Choroid plexus epithelial cell (primary cell): ENCODE measurements at regions not wholly inside any gene's neighbourhood (a gene's known extent, or its start where the extent isn't known, plus 50 kb on each side); places are given as distances from the start of the nearest gene placed in this dataset.

Experiments
- DNase-seq: peaks from one replicate; pipeline ENCODE4 v3.0.0-alpha.2; 2010; ENCODE audit warnings: low read depth
- H3K4me3 ChIP-seq: 2 replicates; pipeline ENCODE4 v1.5.1; 2011; ENCODE audit warnings: low read depth, mild to moderate bottlenecking, control low read depth, low read length, moderate library complexity
- CTCF ChIP-seq: conservative IDR thresholded peaks from 2 replicates; pipeline ENCODE4 v1.5.1; 2011; ENCODE audit warnings: low read depth, mild to moderate bottlenecking, control low read depth, inconsistent platforms, low read length, moderate library complexity

GRCh38 chr6:26249707-26249956, 115.4 kb upstream of the BTN3A2 start:
- DNase-seq: no peak
- TF ChIP-seq CTCF: no peak
- peak overlapping the region; percentile 72 for H3K4me3 ChIP-seq

- peak; percentile 83 for DNase-seq
- peak overlapping the region; percentile 72 for H3K4me3 ChIP-seq
- TF ChIP-seq CTCF: peak; percentile 56
Observed at GRCh38 chr6:26249957-26250697, 114.9 kb upstream of the BTN3A2 start.

GRCh38 chr6:26250698-26251044, 114.3 kb upstream of the BTN3A2 start:
- H3K4me3 ChIP-seq: peak overlapping the region; percentile 72
- no peak for TF ChIP-seq CTCF
- peak; percentile 71 for DNase-seq

GRCh38 chr6:26251354-26252076, 113.5 kb upstream of the BTN3A2 start:
- TF ChIP-seq CTCF: no peak
- DNase-seq: peak; percentile 95

GRCh38 chr6:26252077-26252472, 112.9 kb upstream of the BTN3A2 start:
- TF ChIP-seq CTCF: no peak
- DNase-seq: no peak
- H3K4me3 ChIP-seq: peak overlapping the region; percentile 65

More at GRCh38 chr6:26251354-26252076, 113.5 kb upstream of the BTN3A2 start:
- peak overlapping the region; percentile 65 for H3K4me3 ChIP-seq

- no peak overlapping the region for H3K4me3 ChIP-seq
- no peak for TF ChIP-seq CTCF
- DNase-seq: no peak
Observed at GRCh38 chr6:26254724-26255123, 110.3 kb upstream of the BTN3A2 start.

- H3K4me3 ChIP-seq: no peak overlapping the region
- TF ChIP-seq CTCF: no peak
- DNase-seq: no peak
Observed at GRCh38 chr6:26257272-26257671, 107.7 kb upstream of the BTN3A2 start.
